ENCODE measurements at regions not wholly inside any gene's neighbourhood (a gene's known extent, or its start where the extent isn't known, plus 50 kb on each side); places are given as distances from the start of the nearest gene placed in this dataset.
A peak's percentile ranks its signal among the peaks of the same experiment; 100 is the strongest.

GRCh38 chr6:14252271-14252850, 134.8 kb downstream of the CD83 start:
- DNase-seq (ENCODE audit: low read depth), result no peak

GRCh38 chr6:14254505-14254904, 136.9 kb downstream of the CD83 start:
- no peak for DNase-seq (ENCODE audit: low read depth)

- DNase-seq (ENCODE audit: low read depth), result no peak
Measured at GRCh38 chr6:14255916-14256315, 138.3 kb downstream of the CD83 start.

- no peak for DNase-seq (ENCODE audit: low read depth)
Measured at GRCh38 chr6:14258117-14258516, 140.5 kb downstream of the CD83 start.

GRCh38 chr6:14258695-14259593, 141.4 kb downstream of the CD83 start:
- DNase-seq (ENCODE audit: low read depth), result no peak

GRCh38 chr6:14259594-14260152, 142.1 kb downstream of the CD83 start:
- no peak for DNase-seq (ENCODE audit: low read depth)

- no peak for DNase-seq (ENCODE audit: low read depth)
Measured at GRCh38 chr6:14260839-14261238, 143.3 kb downstream of the CD83 start.

- DNase-seq (ENCODE audit: low read depth), result no peak
Measured at GRCh38 chr6:14263881-14264424, 146.4 kb downstream of the CD83 start.

GRCh38 chr6:14265049-14266021, 147.8 kb downstream of the CD83 start:
- no peak for DNase-seq (ENCODE audit: low read depth)

GRCh38 chr6:14266266-14266665, 148.7 kb downstream of the CD83 start:
- no peak for DNase-seq (ENCODE audit: low read depth)

- DNase-seq (ENCODE audit: low read depth), result no peak
Measured at GRCh38 chr6:14267885-14268660, 150.5 kb downstream of the CD83 start.

- no peak for DNase-seq (ENCODE audit: low read depth)
Measured at GRCh38 chr6:14269436-14269835, 151.9 kb downstream of the CD83 start.

GRCh38 chr6:14270142-14270893, 152.7 kb downstream of the CD83 start:
- no peak for DNase-seq (ENCODE audit: low read depth)

- peak; percentile 100 for DNase-seq (ENCODE audit: low read depth)
Measured at GRCh38 chr6:14270925-14271788, 153.6 kb downstream of the CD83 start.

GRCh38 chr6:14271789-14272736, 154.5 kb downstream of the CD83 start:
- DNase-seq (ENCODE audit: low read depth), result no peak

- DNase-seq (ENCODE audit: low read depth), result peak; percentile 75
Measured at GRCh38 chr6:14272737-14273085, 155.1 kb downstream of the CD83 start.

GRCh38 chr6:14273191-14273590, 155.6 kb downstream of the CD83 start:
- DNase-seq (ENCODE audit: low read depth), result no peak

Measured in myocyte (in vitro differentiated cells).